IMR-90 (cell line): ENCODE measurements at regions not wholly inside any gene's neighbourhood (a gene's known extent, or its start where the extent isn't known, plus 50 kb on each side); places are given as distances from the start of the nearest gene placed in this dataset.

Source experiments
- BHLHE40 ChIP-seq: fragments of 150-350 bp; IDR thresholded peaks from 2 replicates; pipeline ENCODE4 v1.6.1; 2016; ENCODE audit warnings: mild to moderate bottlenecking, low read depth, low read length
- CEBPB ChIP-seq: IDR thresholded peaks from 2 replicates; pipeline ENCODE4 v1.6.1; 2012; ENCODE audit warnings: low read depth, low read length, improper control_type of control experiment
- CTCF ChIP-seq: conservative IDR thresholded peaks from 2 replicates; pipeline ENCODE4 v1.5.1; 2012; ENCODE audit warnings: mild to moderate bottlenecking, low read depth, low read length, improper control_type of control experiment
- FOS ChIP-seq: fragments of 150-350 bp; IDR thresholded peaks from 2 replicates; pipeline ENCODE4 v1.6.1; 2016; ENCODE audit warnings: low read depth, low read length
- MAFK ChIP-seq: IDR thresholded peaks from 2 replicates; pipeline ENCODE4 v1.6.1; 2012; ENCODE audit warnings: low read depth, low read length, improper control_type of control experiment
- NFE2L2 ChIP-seq: fragments of 150-350 bp; IDR thresholded peaks from 2 replicates; pipeline ENCODE4 v1.6.1; 2016; ENCODE audit warnings: low read depth, mild to moderate bottlenecking, low read length
- POLR2A ChIP-seq: IDR thresholded peaks from 2 replicates; pipeline ENCODE4 v1.6.1; 2012; ENCODE audit warnings: mild to moderate bottlenecking, low read depth, low read length
- RAD21 ChIP-seq: IDR thresholded peaks from 2 replicates; pipeline ENCODE4 v1.6.1; 2012; ENCODE audit warnings: low read length, improper control_type of control experiment
- RCOR1 ChIP-seq: IDR thresholded peaks from 2 replicates; pipeline ENCODE4 v1.6.1; 2012; ENCODE audit warnings: mild to moderate bottlenecking, low read length, improper control_type of control experiment; ENCODE audit not compliant: insufficient replicate concordance
- RFX5 ChIP-seq: IDR thresholded peaks from 2 replicates; pipeline ENCODE4 v1.8.0; 2012; ENCODE audit warnings: low read depth, mild to moderate bottlenecking, low read length, moderate library complexity
- SMC3 ChIP-seq: fragments of 150-350 bp; IDR thresholded peaks from 2 replicates; pipeline ENCODE4 v1.6.1; 2016; ENCODE audit warnings: low read depth, mild to moderate bottlenecking, antibody characterized with exemption, low read length, moderate library complexity
- USF2 ChIP-seq: fragments of 150-350 bp; IDR thresholded peaks from 2 replicates; pipeline ENCODE4 v1.6.1; 2017; ENCODE audit warnings: mild to moderate bottlenecking, antibody characterized with exemption, low read length, low read depth

GRCh38 chr2:58715344-58715743, 474.2 kb upstream of the FANCL start:
- TF ChIP-seq CTCF (no peak), BHLHE40 (no peak), FOS (no peak), RCOR1 (no peak), POLR2A (no peak), NFE2L2 (no peak), RAD21 (no peak), CEBPB (no peak), SMC3 (no peak), RFX5 (no peak), USF2 (no peak), MAFK (no peak)
